HUES64 (cell line): ENCODE measurements at regions not wholly inside any gene's neighbourhood (a gene's known extent, or its start where the extent isn't known, plus 50 kb on each side); places are given as distances from the start of the nearest gene placed in this dataset.

ENCODE experiments used
- H3K27ac ChIP-seq: 2 replicates; pipeline ENCODE4 v1.7.0; 2013; ENCODE audit warnings: low read depth, low read length, inconsistent platforms
- H3K27me3 ChIP-seq: 2 replicates; pipeline ENCODE4 v1.6.1; 2013; ENCODE audit warnings: mild to moderate bottlenecking, low read length; ENCODE audit not compliant: insufficient read depth
- H3K36me3 ChIP-seq: 2 replicates; pipeline ENCODE4 v1.6.1; 2013; ENCODE audit warnings: mild to moderate bottlenecking, low read length; ENCODE audit not compliant: insufficient read depth
- H3K4me1 ChIP-seq: 2 replicates; pipeline ENCODE4 v1.6.1; 2013; ENCODE audit warnings: mild to moderate bottlenecking, low read length, moderate library complexity; ENCODE audit not compliant: insufficient read depth
- H3K4me3 ChIP-seq: 2 replicates; pipeline ENCODE4 v1.5.1; 2013; ENCODE audit warnings: mild to moderate bottlenecking, low read length, moderate library complexity
- H3K9ac ChIP-seq: 2 replicates; pipeline ENCODE4 v1.6.1; 2013; ENCODE audit warnings: mild to moderate bottlenecking, low read depth, low read length
- H3K9me3 ChIP-seq: 2 replicates; pipeline ENCODE4 v1.6.1; 2013; ENCODE audit warnings: low read depth, low read length; ENCODE audit not compliant: insufficient read depth
- WGBS: fragments of 150-250, 120-280 bp; methylation state at CpG from one replicate; pipeline ENCODE4 v1.1.7; 2013; ENCODE audit warnings: missing lambda C conversion rate; 5-methylcytosine and 5-hydroxymethylcytosine counted together

- H3K27ac ChIP-seq: no peak overlapping the region
- H3K4me1 ChIP-seq: no peaks in the 10 kb centered on the region; the same call in 1 of the 2 replicates
- H3K4me3 ChIP-seq: no peak overlapping the region
- no peaks in the 10 kb centered on the region for H3K9me3 ChIP-seq
- WGBS: 88% methylated on average over 5 of the region's 5 CpGs
- H3K27me3 ChIP-seq: no peaks in the 10 kb centered on the region
- no peak overlapping the region for H3K9ac ChIP-seq
- no peaks in the 10 kb centered on the region for H3K36me3 ChIP-seq
These were observed 102.0 kb upstream of the TBX20 start for GRCh38 chr7:35355911-35356310.

DNA sequence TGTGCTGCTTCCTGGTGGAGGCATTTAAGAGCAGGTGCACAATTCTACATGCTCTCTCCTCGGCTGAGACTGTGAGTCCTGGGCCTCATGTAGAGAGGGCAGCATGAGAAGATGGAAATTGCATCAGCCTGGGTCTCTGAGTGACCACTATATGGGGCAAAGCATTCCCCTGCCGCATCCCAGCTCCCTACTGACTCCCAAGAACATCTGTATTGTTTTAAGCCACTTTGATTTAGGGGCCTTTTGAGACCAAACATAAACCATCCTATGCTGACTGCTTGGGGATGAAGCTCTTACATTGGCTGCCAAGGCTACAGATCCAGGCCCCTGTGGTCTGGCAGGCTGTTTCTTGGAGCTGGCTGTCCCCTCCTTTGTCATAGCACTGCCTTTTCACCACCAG, 101.3 kb upstream of the TBX20 start:
- Histone ChIP-seq H3K9me3 (no peaks in the 10 kb centered on the region), H3K27me3 (no peaks in the 10 kb centered on the region), H3K4me3 (no peak overlapping the region), H3K9ac (no peak overlapping the region), H3K36me3 (no peaks in the 10 kb centered on the region), H3K27ac (no peak overlapping the region), H3K4me1 (no peaks in the 10 kb centered on the region; the same call in 1 of the 2 replicates)
- 91% methylated on average over 2 of the region's 2 CpGs for whole genome bisulfite sequencing

- no peaks in the 10 kb centered on the region for H3K27me3 ChIP-seq
- H3K27ac ChIP-seq: no peak overlapping the region
- WGBS: 72% methylated on average over 6 of the region's 6 CpGs
- H3K36me3 ChIP-seq: no peaks in the 10 kb centered on the region
- H3K9ac ChIP-seq: no peak overlapping the region
- H3K4me1 ChIP-seq: no peaks in the 10 kb centered on the region; the same call in 1 of the 2 replicates
- H3K9me3 ChIP-seq: no peaks in the 10 kb centered on the region
- no peak overlapping the region for H3K4me3 ChIP-seq
These were observed 99.6 kb upstream of the TBX20 start for GRCh38 chr7:35353481-35353880.

DNA sequence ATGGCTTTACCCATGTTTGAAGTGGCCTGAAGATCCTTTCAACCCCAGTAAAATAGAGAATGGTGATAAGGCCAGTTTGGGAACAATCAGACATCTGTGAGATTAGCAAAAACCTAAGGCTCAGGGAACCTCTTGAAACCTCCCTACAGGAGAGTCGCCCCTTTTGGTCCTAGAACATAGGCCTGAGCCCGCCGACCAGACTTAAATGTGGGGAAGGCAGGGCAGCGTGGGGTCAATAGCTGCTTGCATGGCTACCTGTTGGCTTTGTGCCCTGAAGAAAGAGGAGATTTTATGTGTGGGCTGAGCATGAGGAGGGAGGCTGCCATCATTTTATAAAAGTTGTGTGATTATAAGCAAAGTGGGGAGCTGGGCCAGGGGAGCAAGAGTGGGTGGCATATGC, 97.6 kb upstream of the TBX20 start:
- Histone ChIP-seq H3K9ac (no peak overlapping the region), H3K27me3 (no peaks in the 10 kb centered on the region), H3K27ac (no peak overlapping the region), H3K4me1 (no peaks in the 10 kb centered on the region; the same call in 1 of the 2 replicates), H3K36me3 (no peaks in the 10 kb centered on the region), H3K9me3 (no peaks in the 10 kb centered on the region), H3K4me3 (no peak overlapping the region)
- WGBS: 95% methylated on average over 4 of the region's 4 CpGs

GRCh38 chr7:35348611-35349400, 94.9 kb upstream of the TBX20 start:
- no peak overlapping the region for H3K4me3 ChIP-seq
- no peaks in the 10 kb centered on the region; the same call in 1 of the 2 replicates for H3K4me1 ChIP-seq
- no peaks in the 10 kb centered on the region for H3K36me3 ChIP-seq
- H3K27me3 ChIP-seq: no peaks in the 10 kb centered on the region
- H3K27ac ChIP-seq: no peak overlapping the region
- WGBS: 88% methylated on average over 10 of the region's 10 CpGs
- H3K9me3 ChIP-seq: no peaks in the 10 kb centered on the region
- no peak overlapping the region for H3K9ac ChIP-seq

DNA sequence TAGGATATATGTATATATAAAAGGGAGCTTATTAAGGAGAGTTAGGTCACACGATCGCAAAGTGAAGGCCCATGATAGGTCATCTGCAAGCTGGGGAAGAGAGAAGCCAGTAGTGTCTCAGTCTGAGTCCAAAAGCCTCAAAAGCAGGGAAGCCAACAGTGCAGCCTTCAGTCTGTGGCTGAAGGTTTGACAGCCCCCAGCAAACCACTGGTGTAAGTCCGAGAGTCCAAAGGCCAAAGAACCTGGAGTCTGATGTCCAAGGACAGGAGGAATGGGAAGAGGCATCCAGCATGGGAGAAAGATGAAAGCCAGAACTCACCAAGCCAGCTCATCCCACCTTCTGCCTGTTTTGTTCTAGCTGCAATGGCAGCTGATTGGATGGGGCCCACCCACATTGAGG, 88.9 kb upstream of the TBX20 start:
- Histone ChIP-seq H3K36me3 (no peaks in the 10 kb centered on the region), H3K4me3 (no peak overlapping the region), H3K27me3 (no peaks in the 10 kb centered on the region), H3K9me3 (no peaks in the 10 kb centered on the region), H3K4me1 (no peaks in the 10 kb centered on the region), H3K27ac (no peak overlapping the region), H3K9ac (no peak overlapping the region)
- WGBS: 97% methylated on average over 3 of the region's 3 CpGs

DNA sequence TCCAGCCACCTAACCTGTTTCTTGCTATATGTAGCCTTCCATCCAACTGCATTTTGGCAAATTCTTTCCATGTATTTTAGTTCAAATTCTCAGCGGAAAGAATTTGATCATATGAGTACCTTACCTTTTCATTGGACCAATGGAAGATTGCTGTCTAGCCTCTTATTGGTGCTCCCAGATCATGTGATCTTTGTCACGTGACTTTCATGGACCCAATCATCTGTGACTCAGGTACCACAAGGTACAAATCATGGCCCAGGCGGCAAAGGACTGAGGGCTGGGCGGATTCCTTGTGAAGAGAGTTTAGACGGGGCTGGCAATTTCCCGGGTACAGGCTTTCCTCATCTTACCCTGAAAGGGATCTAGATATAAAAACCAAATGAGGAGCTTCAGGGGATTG, 85.9 kb upstream of the TBX20 start:
- Histone ChIP-seq H3K9ac (no peak overlapping the region), H3K4me3 (no peak overlapping the region), H3K27me3 (no peaks in the 10 kb centered on the region), H3K27ac (no peak overlapping the region), H3K36me3 (no peaks in the 10 kb centered on the region), H3K4me1 (no peaks in the 10 kb centered on the region), H3K9me3 (no peaks in the 10 kb centered on the region)
- WGBS: 90% methylated on average over 6 of the region's 6 CpGs

DNA sequence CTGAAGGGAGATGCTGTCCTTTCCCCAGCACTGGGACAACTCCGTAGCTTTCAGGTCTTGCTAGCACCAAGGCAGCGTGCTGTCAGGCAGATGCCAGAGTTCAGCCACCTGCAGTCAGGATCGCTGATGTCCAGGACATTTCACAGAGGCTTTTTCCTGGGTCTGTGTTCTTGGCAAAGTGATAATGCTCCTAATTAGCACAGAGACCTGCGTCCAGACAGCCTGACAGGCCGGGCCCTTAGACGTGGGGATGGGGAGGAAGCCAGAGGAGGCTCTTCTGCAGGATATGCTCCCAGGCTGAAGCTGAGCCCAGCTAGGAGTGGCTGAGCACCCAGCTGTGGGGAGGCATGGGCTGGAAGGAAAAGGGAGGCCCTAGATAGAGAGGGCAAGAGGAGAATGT, 82.5 kb upstream of the TBX20 start:
- Histone ChIP-seq H3K27ac (no peak overlapping the region), H3K27me3 (no peaks in the 10 kb centered on the region), H3K4me1 (no peaks in the 10 kb centered on the region), H3K9me3 (no peaks in the 10 kb centered on the region), H3K36me3 (no peaks in the 10 kb centered on the region), H3K4me3 (no peak overlapping the region), H3K9ac (no peak overlapping the region)
- 82% methylated on average over 6 of the region's 6 CpGs for WGBS

GRCh38 chr7:35334506-35334905, 80.6 kb upstream of the TBX20 start:
- Histone ChIP-seq H3K27ac (no peak overlapping the region), H3K4me3 (no peak overlapping the region), H3K36me3 (no peaks in the 10 kb centered on the region), H3K27me3 (no peaks in the 10 kb centered on the region), H3K4me1 (no peaks in the 10 kb centered on the region), H3K9me3 (no peaks in the 10 kb centered on the region), H3K9ac (no peak overlapping the region)
- 71% methylated on average over 2 of the region's 3 CpGs for WGBS

- Histone ChIP-seq H3K36me3 (no peaks in the 10 kb centered on the region), H3K9me3 (no peaks in the 10 kb centered on the region), H3K4me1 (no peaks in the 10 kb centered on the region), H3K27ac (no peak overlapping the region), H3K27me3 (no peaks in the 10 kb centered on the region), H3K9ac (no peak overlapping the region), H3K4me3 (no peak overlapping the region)
- 90% methylated on average over 2 of the region's 3 CpGs for WGBS
These were observed 79.4 kb upstream of the TBX20 start for GRCh38 chr7:35333265-35333664.

DNA sequence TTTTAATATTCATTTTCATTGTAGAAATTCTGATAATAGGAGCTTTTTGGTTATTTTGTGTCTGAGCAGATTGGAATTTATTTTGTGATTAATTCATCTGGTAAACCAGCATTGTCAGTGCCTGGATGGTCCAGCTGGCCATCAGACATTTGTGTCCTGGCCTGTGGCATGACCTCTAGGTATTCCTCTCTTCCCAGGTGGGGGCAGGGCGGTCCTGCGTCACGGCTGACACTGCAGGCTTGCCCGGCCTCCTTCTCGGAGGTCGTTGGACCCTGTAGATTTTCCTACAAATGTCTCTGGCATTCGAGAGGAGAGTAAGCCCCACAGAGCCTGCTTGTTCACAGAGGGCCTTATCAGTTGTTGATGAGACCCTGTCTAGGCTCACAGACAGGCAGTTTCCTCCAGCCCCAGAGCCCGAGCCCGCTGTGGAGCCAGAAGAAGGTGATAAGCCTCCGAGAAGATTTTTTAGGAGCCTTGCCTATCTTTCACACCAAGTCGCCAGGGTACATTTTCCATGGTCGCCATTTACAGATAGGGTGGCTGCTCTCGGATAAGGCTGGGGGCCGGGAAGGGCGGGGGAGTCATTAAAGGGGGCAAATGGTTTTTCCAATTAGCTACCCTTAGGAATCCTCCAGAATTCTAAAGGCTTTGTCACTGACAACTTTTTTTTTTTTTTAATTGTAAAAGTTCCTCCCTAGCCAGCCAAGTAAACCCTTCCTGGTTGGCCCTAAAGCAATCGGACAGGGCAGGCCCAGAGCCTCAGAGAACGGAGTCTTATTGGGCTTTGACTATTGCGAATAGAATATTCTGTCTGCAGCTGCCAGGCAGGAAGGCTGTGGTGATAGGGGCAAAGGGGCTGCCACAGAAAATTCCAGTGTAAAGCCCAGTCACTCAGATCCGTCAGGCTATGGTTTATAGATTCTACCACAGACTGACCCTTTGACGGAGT, 78.1 kb upstream of the TBX20 start:
- Histone ChIP-seq H3K27ac (no peak overlapping the region), H3K36me3 (no peaks in the 10 kb centered on the region), H3K4me3 (no peak overlapping the region), H3K4me1 (no peaks in the 10 kb centered on the region), H3K9me3 (no peaks in the 10 kb centered on the region), H3K27me3 (no peaks in the 10 kb centered on the region), H3K9ac (no peak overlapping the region)
- WGBS: 84% methylated on average over 20 of the region's 20 CpGs
